ENCODE measurements at regions not wholly inside any gene's neighbourhood (a gene's known extent, or its start where the extent isn't known, plus 50 kb on each side); places are given as distances from the start of the nearest gene placed in this dataset.

DNA sequence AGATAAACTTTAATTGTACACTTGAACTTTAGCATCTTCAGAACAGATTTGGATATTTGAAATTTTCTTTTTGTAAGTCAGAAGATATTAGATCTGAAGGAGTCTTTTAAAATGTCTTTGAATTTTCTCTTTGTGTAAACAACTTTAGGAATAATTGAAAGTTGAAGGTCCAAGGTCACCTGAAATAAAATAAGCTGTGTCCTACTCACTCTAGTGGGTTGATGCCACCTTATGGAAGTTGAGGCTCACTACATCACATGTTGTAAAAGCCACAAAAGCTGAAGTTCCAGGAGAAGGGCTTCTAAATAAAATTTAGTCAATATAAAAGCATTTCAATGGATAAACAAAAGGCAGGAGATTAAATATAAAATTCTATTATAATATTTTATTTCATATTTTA is 122.0 kb upstream of the ATXN7L3B start:
- H3K27ac Mint-ChIP-seq, result no peak overlapping the region
- Histone ChIP-seq H3K27me3 (ENCODE audit: control insufficient read depth, insufficient read depth, low read length) (peaks cover 7% of the 10 kb centered on the region), H3K27ac (ENCODE audit: low read length) (no peak overlapping the region), H3K36me3 (ENCODE audit: control insufficient read depth, insufficient read depth, low read length) (no peaks in the 10 kb centered on the region), H3K4me3 (ENCODE audit: low read length) (no peak overlapping the region), H3K4me1 (ENCODE audit: control insufficient read depth, insufficient read depth, low read length) (no peaks in the 10 kb centered on the region), H3K9me3 (ENCODE audit: control insufficient read depth, insufficient read depth, low read length) (no peaks in the 10 kb centered on the region)
- no peak overlapping the region for H3K4me3 Mint-ChIP-seq
- no peaks in the 10 kb centered on the region for H3K36me3 Mint-ChIP-seq
- TF ChIP-seq, protein P1, sequence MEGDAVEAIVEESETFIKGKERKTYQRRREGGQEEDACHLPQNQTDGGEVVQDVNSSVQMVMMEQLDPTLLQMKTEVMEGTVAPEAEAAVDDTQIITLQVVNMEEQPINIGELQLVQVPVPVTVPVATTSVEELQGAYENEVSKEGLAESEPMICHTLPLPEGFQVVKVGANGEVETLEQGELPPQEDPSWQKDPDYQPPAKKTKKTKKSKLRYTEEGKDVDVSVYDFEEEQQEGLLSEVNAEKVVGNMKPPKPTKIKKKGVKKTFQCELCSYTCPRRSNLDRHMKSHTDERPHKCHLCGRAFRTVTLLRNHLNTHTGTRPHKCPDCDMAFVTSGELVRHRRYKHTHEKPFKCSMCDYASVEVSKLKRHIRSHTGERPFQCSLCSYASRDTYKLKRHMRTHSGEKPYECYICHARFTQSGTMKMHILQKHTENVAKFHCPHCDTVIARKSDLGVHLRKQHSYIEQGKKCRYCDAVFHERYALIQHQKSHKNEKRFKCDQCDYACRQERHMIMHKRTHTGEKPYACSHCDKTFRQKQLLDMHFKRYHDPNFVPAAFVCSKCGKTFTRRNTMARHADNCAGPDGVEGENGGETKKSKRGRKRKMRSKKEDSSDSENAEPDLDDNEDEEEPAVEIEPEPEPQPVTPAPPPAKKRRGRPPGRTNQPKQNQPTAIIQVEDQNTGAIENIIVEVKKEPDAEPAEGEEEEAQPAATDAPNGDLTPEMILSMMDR (IDR thresholded peaks at IDR 0.05), result peak; percentile 40
- DNase-seq (peak in 1 of 2 donors; percentile 3), ATAC-seq (peak in 2 of 3 donors; percentile 49 to 56)
- H3K9me3 Mint-ChIP-seq, result no peaks in the 10 kb centered on the region
- intact Hi-C loops (cut with micrococcal nuclease), result no loop called here
- no peaks in the 10 kb centered on the region for H3K4me1 Mint-ChIP-seq
- peaks cover 17 to 40% of the 10 kb centered on the region in 2 donors for H3K27me3 Mint-ChIP-seq (ENCODE audit: low read depth in 2 of 2)

DNA sequence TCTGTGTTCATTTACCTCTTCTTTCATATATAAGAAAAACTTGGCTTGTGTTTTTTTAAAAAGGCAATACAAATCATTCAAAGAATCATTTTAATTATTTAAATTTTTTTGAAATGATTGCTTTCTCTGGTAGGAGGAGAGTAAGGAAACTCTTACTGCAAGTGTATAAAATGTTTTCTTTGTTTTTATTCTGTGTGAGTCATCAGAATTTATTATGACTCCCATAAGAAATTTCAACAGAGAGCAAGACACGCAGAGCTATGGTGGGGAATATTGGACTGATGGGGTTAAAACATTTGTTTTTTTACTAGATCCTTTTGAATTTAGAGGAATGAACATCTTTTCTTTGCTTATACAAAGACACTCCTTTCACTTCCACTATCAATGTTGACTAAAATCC is 119.1 kb upstream of the ATXN7L3B start:
- TF ChIP-seq, protein P1 (IDR thresholded peaks at IDR 0.05), result no peak
- H3K27me3 Mint-ChIP-seq (ENCODE audit: low read depth in 2 of 2), result peaks cover 17 to 34% of the 10 kb centered on the region in 2 donors
- no CpG with 5 or more reads among the region's 1 CpG for WGBS (ENCODE audit: insufficient coverage)

DNA sequence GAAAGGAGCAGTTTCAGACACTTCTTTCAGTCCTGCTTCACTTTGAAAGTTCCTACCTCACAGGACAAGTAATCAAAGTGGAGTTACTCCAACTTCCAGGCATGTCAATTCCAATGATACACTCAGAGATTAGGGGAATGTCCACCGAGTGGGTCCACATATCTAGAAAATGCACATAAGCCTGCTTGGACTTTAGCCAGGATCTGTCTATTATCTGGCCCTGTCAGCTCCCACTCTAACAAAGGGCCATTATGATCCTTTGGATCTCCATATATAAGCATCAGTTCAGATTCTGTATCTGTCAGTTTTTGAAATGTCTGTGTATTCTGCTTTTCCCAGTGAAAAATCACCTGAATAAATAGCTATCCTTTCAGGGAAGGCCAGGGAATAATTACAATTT is 112.9 kb upstream of the ATXN7L3B start:
- TF ChIP-seq, protein P1 (IDR thresholded peaks at IDR 0.05), result no peak
- Mint-ChIP-seq H3K27ac (no peak overlapping the region), H3K4me3 (no peak overlapping the region), H3K9me3 (no peaks in the 10 kb centered on the region), H3K36me3 (no peaks in the 10 kb centered on the region), H3K27me3 (ENCODE audit: low read depth in 2 of 2) (peaks cover 0 to under 1% of the 10 kb centered on the region in 2 donors), H3K4me1 (no peaks in the 10 kb centered on the region)
- H3K4me3 ChIP-seq (ENCODE audit: low read length), result no peak overlapping the region
- 74% methylated on average over 1 of the region's 1 CpG for WGBS (ENCODE audit: insufficient coverage)
- intact Hi-C loops (cut with micrococcal nuclease), result no loop called here
- no peak overlapping the region for H3K27ac ChIP-seq (ENCODE audit: low read length)
- DNase-seq, result no peak
- H3K36me3 ChIP-seq (ENCODE audit: control insufficient read depth, insufficient read depth, low read length), result no peaks in the 10 kb centered on the region
- no peak for ATAC-seq
- no peaks in the 10 kb centered on the region for H3K4me1 ChIP-seq (ENCODE audit: control insufficient read depth, insufficient read depth, low read length)
- no peaks in the 10 kb centered on the region for H3K9me3 ChIP-seq (ENCODE audit: control insufficient read depth, insufficient read depth, low read length)
- no peaks in the 10 kb centered on the region for H3K27me3 ChIP-seq (ENCODE audit: control insufficient read depth, insufficient read depth, low read length)

More for the DNA sequence above, 119.1 kb upstream of the ATXN7L3B start:
- Histone ChIP-seq H3K4me3 (ENCODE audit: low read length) (no peak overlapping the region), H3K27ac (ENCODE audit: low read length) (no peak overlapping the region), H3K9me3 (ENCODE audit: control insufficient read depth, insufficient read depth, low read length) (no peaks in the 10 kb centered on the region), H3K27me3 (ENCODE audit: control insufficient read depth, insufficient read depth, low read length) (peaks cover 4% of the 10 kb centered on the region), H3K36me3 (ENCODE audit: control insufficient read depth, insufficient read depth, low read length) (no peaks in the 10 kb centered on the region), H3K4me1 (ENCODE audit: control insufficient read depth, insufficient read depth, low read length) (no peaks in the 10 kb centered on the region)
- ATAC-seq (no peak), DNase-seq (no peak)
- Mint-ChIP-seq H3K9me3 (no peaks in the 10 kb centered on the region), H3K27ac (no peak overlapping the region), H3K36me3 (no peaks in the 10 kb centered on the region), H3K4me3 (no peak overlapping the region), H3K4me1 (no peaks in the 10 kb centered on the region)
- intact Hi-C loops (cut with micrococcal nuclease), result no loop called here

DNA sequence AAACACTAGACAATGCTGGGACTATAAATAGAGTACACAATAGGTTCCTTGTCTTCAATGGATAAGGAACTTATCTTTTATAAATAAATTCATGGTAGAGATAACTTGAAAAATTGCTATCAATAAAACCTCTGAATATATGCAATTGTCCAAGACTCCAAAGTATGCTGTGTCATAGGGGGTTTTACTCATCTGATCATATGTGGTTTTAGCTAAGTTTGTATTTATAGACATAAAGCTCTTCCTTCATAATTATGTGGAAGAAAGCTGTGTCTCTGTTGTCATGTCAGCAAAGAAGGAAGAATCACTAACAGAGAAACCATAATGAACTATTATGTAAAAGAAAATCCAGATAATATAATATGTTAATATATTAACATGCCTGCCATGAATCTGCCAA is 111.5 kb upstream of the ATXN7L3B start:
- TF ChIP-seq, protein P1 (IDR thresholded peaks at IDR 0.05), result no peak
- no peaks in the 10 kb centered on the region for H3K9me3 ChIP-seq (ENCODE audit: control insufficient read depth, insufficient read depth, low read length)
- H3K4me3 ChIP-seq (ENCODE audit: low read length), result no peak overlapping the region
- Mint-ChIP-seq H3K27me3 (ENCODE audit: low read depth in 2 of 2) (no peaks in the 10 kb centered on the region), H3K36me3 (no peaks in the 10 kb centered on the region), H3K4me1 (no peaks in the 10 kb centered on the region), H3K4me3 (no peak overlapping the region), H3K27ac (no peak overlapping the region), H3K9me3 (no peaks in the 10 kb centered on the region)
- no peaks in the 10 kb centered on the region for H3K4me1 ChIP-seq (ENCODE audit: control insufficient read depth, insufficient read depth, low read length)
- H3K27ac ChIP-seq (ENCODE audit: low read length), result no peak overlapping the region
- intact Hi-C loops (cut with micrococcal nuclease), result no loop called here
- ATAC-seq (no peak), DNase-seq (no peak)
- no peaks in the 10 kb centered on the region for H3K27me3 ChIP-seq (ENCODE audit: control insufficient read depth, insufficient read depth, low read length)
- H3K36me3 ChIP-seq (ENCODE audit: control insufficient read depth, insufficient read depth, low read length), result no peaks in the 10 kb centered on the region

All from natural killer cell (primary cell).